ENCODE measurements at regions not wholly inside any gene's neighbourhood (a gene's known extent, or its start where the extent isn't known, plus 50 kb on each side); places are given as distances from the start of the nearest gene placed in this dataset.

DNA sequence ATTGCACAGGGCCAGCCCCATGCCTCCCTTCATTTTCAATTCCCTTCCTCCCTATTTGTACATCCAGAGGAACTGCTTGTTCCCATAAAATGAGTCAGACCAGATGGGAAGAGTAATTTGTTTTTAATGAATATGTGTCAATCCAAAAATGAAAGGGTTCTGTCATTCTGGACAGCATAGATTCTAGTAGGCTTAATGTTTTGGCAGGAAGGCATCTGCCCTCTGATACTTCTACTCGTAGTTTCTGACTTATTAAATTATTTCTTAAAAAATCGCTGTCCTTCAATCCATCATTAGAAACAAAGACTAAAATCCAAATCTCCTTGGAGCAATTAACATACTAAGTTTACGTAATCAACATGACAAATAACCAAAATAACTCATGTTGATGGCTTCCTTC is 665.5 kb downstream of the TENT5A start (continued):
- TF ChIP-seq, protein P1, sequence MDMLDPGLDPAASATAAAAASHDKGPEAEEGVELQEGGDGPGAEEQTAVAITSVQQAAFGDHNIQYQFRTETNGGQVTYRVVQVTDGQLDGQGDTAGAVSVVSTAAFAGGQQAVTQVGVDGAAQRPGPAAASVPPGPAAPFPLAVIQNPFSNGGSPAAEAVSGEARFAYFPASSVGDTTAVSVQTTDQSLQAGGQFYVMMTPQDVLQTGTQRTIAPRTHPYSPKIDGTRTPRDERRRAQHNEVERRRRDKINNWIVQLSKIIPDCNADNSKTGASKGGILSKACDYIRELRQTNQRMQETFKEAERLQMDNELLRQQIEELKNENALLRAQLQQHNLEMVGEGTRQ (IDR thresholded peaks at IDR 0.05; ENCODE audit: borderline replicate concordance, low read depth, low read length), result no peak

DNA sequence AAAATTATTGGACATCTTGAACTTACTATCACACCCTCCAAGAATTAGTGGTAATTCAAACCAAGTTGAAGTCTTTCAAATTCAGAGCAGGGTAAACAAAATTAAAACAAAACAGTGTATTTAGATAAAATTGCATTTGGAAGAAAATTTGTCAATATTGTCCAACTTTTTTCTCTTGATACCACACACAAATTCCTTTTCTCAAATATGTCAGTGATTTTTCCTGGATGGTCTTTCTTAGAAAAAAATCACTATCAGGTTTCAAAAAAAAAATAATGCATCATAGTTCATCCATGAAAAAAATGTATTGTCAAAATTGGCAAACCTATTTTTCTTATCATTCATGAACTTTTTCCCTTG is 667.1 kb downstream of the TENT5A start:
- no peaks in the 10 kb centered on the region for H3K36me3 ChIP-seq (ENCODE audit: control insufficient read depth in 2 of 2, insufficient read depth in 2 of 2, low read length in 1 of 2)
- H3K27ac ChIP-seq (ENCODE audit: control insufficient read depth, insufficient read depth), result no peak overlapping the region
- H4K20me1 ChIP-seq (ENCODE audit: control insufficient read depth, insufficient read depth), result no peaks in the 10 kb centered on the region
- BruUV-seq (replicated peaks), result no TSS peak
- H3K27me3 ChIP-seq (replicated peaks in 1 of 2; ENCODE audit: control insufficient read depth in 2 of 2, insufficient read depth in 2 of 2, low read length in 1 of 2), result no peaks in the 10 kb centered on the region
- H3K4me2 ChIP-seq (ENCODE audit: control insufficient read depth, insufficient read depth), result no peak overlapping the region
- no peaks in the 10 kb centered on the region for H3K9me3 ChIP-seq (replicated peaks; ENCODE audit: control insufficient read depth, insufficient read depth, low read length)
- DNase-seq (ENCODE audit: low read depth, low spot score) (no peak), ATAC-seq (no peak), FAIRE-seq (no peak)
- ChIA-PET RAD21 (ENCODE audit: unreplicated experiment) (no interaction called here), SMC1A (ENCODE audit: uncharacterized antibody, unreplicated experiment) (no interaction called here), CTCF (no interaction called here), POLR2A (no interaction called here)
- no peaks in the 10 kb centered on the region for H3K4me1 ChIP-seq (ENCODE audit: control insufficient read depth, insufficient read depth, low read length)
- intact Hi-C loops (cut with micrococcal nuclease; ENCODE audit: unreplicated experiment) (no loop called here), in situ Hi-C loops (cut with MboI) (no loop called here)
- TF ChIP-seq JUNB (IDR thresholded peaks at IDR 0.05) (no peak), SP1 (IDR thresholded peaks at IDR 0.05; ENCODE audit: low read depth, low read length) (no peak), IRF4 (IDR thresholded peaks at IDR 0.05; ENCODE audit: low read depth, low read length) (no peak), FOXK2 (IDR thresholded peaks at IDR 0.05) (no peak), MEF2B (IDR thresholded peaks at IDR 0.05; ENCODE audit: partially characterized antibody, poor library complexity, severe bottlenecking) (no peak), CBX5 (IDR thresholded peaks at IDR 0.05; ENCODE audit: low read depth) (no peak), BRCA1 (IDR thresholded peaks at IDR 0.05; ENCODE audit: low read depth, low read length) (no peak)
- H3K79me2 ChIP-seq (ENCODE audit: control insufficient read depth, insufficient read depth, low read length), result no peaks in the 10 kb centered on the region
- no peak overlapping the region for H3K9ac ChIP-seq (ENCODE audit: control insufficient read depth, insufficient read depth, low read length)
- H2AFZ ChIP-seq (ENCODE audit: control insufficient read depth, low read depth, low read length), result no peak overlapping the region
- no peak overlapping the region for H3K4me3 ChIP-seq
